ENCODE measurements at regions not wholly inside any gene's neighbourhood (a gene's known extent, or its start where the extent isn't known, plus 50 kb on each side); places are given as distances from the start of the nearest gene placed in this dataset.

DNA sequence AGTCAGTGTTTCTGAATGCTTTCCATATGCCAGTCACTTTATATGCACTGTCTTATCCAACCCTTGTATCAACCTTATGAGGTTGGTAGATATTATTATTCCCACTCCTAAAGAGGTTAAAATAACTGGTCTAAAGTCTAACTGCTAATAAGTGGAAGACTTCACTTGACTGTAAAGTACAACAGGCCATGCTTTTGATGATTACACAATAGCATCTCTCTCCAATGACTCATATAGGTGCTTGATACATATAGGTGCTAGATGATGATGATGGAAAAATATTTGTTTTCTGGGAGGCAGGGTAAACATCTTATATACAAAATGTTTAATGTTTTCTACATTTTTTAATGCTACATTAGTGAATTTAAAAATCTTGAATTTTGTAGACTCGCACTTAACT lies 75.9 kb upstream of the NR3C1 start:
- DNase-seq (ENCODE audit: low read depth), result no peak
- H3K4me3 ChIP-seq (ENCODE audit: low read depth, low read length), result no peak overlapping the region
- TF ChIP-seq, protein P1, sequence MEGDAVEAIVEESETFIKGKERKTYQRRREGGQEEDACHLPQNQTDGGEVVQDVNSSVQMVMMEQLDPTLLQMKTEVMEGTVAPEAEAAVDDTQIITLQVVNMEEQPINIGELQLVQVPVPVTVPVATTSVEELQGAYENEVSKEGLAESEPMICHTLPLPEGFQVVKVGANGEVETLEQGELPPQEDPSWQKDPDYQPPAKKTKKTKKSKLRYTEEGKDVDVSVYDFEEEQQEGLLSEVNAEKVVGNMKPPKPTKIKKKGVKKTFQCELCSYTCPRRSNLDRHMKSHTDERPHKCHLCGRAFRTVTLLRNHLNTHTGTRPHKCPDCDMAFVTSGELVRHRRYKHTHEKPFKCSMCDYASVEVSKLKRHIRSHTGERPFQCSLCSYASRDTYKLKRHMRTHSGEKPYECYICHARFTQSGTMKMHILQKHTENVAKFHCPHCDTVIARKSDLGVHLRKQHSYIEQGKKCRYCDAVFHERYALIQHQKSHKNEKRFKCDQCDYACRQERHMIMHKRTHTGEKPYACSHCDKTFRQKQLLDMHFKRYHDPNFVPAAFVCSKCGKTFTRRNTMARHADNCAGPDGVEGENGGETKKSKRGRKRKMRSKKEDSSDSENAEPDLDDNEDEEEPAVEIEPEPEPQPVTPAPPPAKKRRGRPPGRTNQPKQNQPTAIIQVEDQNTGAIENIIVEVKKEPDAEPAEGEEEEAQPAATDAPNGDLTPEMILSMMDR (IDR thresholded peaks at IDR 0.05; ENCODE audit: insufficient read depth, low read depth, low read length), result no peak

DNA sequence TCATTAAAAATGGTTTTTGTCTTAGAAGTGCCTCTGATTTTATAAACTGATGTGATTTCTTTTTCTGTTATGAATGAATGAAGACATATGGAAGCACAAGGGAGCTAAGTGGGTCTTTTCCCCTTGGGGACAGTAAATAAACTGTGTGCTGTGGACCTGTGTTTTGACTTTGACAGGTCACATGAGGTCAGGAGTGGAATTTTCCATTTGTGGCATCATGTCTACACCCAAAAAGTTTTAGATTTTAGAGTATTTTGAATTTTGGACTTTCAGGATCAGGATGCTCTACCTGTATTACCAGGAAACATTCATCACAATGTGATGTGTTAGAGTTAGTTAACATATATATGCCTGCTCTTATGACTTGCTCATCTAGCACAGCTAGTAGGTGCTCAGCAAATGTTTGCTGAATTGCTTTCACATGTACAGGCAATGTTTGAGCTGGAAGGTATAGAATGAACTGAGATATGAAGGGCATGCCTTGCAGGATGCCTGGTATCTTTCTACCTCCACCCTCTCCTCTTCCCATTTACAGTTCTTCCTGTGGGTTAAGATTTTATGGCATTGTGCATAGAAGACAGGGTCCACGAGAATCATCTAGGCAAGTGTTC lies 73.2 kb upstream of the NR3C1 start:
- no peak for DNase-seq (ENCODE audit: low read depth)
- no peak overlapping the region for H3K4me3 ChIP-seq (ENCODE audit: low read depth, low read length)
- TF ChIP-seq, protein P1 (IDR thresholded peaks at IDR 0.05; ENCODE audit: insufficient read depth, low read depth, low read length), result no peak

DNA sequence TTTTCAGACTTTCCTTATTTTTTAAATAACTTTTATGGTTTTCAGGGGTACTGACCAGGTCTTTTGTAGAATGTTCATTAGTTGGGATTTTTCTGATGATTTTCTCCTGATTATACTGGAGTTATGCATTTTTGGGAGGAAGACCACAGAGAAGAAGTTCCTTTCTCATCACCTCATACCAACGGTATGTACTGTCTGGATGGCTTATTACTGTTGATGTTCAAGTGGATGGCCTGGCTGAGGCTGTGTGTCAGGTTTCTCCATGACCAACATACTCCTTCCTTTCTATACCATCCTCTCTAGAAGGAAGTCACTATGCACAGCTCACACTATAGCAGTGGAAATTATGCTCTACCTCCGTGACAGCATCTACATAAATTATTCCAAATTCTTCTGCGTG lies 71.1 kb upstream of the NR3C1 start:
- H3K4me3 ChIP-seq (ENCODE audit: low read depth, low read length), result no peak overlapping the region
- DNase-seq (ENCODE audit: low read depth), result no peak
- TF ChIP-seq, protein P1 (IDR thresholded peaks at IDR 0.05; ENCODE audit: insufficient read depth, low read depth, low read length), result no peak

DNA sequence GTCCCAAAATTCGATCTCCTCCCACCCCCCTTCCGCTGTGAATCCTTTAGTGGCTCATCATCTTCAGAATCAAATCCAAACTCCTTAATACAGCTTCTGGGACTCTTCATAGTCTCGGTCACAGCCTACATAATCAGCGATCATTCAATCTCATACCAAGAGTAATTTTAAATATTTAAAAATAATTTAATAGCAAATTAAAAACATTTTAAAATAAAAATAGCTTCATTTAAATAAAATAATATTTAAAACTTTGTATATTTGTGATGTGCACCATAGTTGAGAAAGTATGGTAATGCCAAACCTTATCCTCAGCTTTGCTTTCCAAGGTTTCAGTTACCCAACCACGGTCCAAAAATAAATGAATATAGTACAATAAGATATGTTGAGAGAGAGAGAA lies 70.0 kb upstream of the NR3C1 start:
- no peak overlapping the region for H3K4me3 ChIP-seq (ENCODE audit: low read depth, low read length)
- TF ChIP-seq, protein P1 (IDR thresholded peaks at IDR 0.05; ENCODE audit: insufficient read depth, low read depth, low read length), result no peak
- DNase-seq (ENCODE audit: low read depth), result no peak

DNA sequence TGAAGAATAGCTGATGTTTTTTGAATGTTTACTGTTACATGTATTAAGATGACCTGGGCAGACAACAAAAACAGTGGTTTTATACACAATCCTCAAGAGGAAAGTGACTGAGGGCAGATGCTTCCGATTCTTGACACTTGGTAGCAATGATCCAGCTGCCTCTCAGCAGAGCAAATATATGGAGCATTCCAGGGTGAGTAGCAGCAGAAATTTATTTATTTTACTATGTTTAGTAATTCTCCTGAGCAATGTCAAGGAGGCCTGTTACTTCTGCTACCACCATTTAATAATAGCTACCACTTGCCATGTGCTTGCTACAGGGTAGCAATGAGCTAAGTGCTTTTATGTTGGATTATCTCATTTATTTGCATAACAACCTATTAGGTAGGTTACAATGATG lies 69.1 kb upstream of the NR3C1 start:
- TF ChIP-seq, protein P1 (IDR thresholded peaks at IDR 0.05; ENCODE audit: insufficient read depth, low read depth, low read length), result no peak
- DNase-seq (ENCODE audit: low read depth), result no peak
- H3K4me3 ChIP-seq (ENCODE audit: low read depth, low read length), result no peak overlapping the region

DNA sequence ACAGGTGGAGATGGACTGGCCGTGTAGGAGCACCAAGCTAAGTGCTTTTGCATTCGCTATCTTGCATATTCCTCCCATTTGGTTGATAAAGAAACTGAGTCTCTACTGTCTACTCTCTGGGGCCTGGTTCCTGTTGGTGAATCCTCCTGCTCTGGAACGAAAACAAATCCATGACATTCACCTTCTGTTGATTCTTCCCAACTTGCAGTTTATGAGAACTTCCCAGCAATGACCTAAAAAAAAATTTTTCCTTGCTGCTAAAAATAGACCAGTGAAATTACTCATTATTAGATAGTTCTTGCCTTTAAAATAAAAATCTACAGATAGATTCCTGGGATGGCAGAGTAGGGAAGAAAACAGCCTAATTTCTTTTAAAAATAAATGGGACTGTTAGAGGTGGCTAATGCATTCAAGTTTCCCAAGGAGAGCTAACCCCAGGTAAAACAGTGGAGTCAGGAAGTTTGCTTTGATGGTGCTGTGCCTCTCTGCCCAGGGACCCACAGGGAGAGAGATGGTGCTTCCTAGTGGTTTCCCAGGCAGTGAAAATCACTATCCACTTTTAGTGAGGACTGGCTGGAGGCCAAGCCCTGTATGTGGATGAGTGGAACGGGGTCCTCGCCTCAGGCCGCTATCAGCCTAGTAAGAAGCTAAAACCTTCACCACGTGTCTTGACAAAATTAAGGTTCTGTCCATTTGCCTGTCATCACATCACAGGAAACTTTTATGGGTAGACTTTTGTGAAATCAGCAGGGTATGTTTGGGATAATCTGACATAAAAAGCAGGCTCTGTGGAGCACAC lies 68.4 kb upstream of the NR3C1 start:
- H3K4me3 ChIP-seq (ENCODE audit: low read depth, low read length), result no peak overlapping the region
- DNase-seq (ENCODE audit: low read depth), result no peak
- TF ChIP-seq, protein P1 (IDR thresholded peaks at IDR 0.05; ENCODE audit: insufficient read depth, low read depth, low read length), result no peak

Data from fibroblast of villous mesenchyme (primary cell).